Stimulated activated CD4-positive, alpha-beta T cell treated with anti-CD3 and anti-CD28 coated beads, Interleukin-15, amount 100 ng/mL, for 48 hours (primary cell): ENCODE measurements at regions not wholly inside any gene's neighbourhood (a gene's known extent, or its start where the extent isn't known, plus 50 kb on each side); places are given as distances from the start of the nearest gene placed in this dataset.

Experiments
- DNase-seq, 2 donors: peaks; one replicate each; pipeline ENCODE4 v3.0.0-alpha.2; 2020; ENCODE audit warnings: low read depth in 2 of 2

GRCh38 chr14:32254952-32255679 is 52.0 kb upstream of the RNU6-8 start:
- peak; percentile 5 to 33 for DNase-seq

GRCh38 chr14:32255789-32256188 is 52.7 kb upstream of the RNU6-8 start:
- no peak for DNase-seq

- DNase-seq = no peak
These were observed 53.5 kb upstream of the RNU6-8 start for GRCh38 chr14:32256576-32256975.

- no peak for DNase-seq
These were observed 55.4 kb upstream of the RNU6-8 start for GRCh38 chr14:32258336-32258993.

- no peak for DNase-seq
These were observed 56.4 kb upstream of the RNU6-8 start for GRCh38 chr14:32259368-32260013.

- no peak for DNase-seq
These were observed 61.0 kb upstream of the RNU6-8 start for GRCh38 chr14:32263939-32264567.

- DNase-seq = no peak
These were observed 62.5 kb upstream of the RNU6-8 start for GRCh38 chr14:32265584-32265983.

GRCh38 chr14:32277998-32278397 is 51.1 kb upstream of the AKAP6 start:
- DNase-seq = no peak
